HEK293T (cell line): ENCODE measurements at regions not wholly inside any gene's neighbourhood (a gene's known extent, or its start where the extent isn't known, plus 50 kb on each side); places are given as distances from the start of the nearest gene placed in this dataset.

Experiments
- BHLHE40 ChIP-seq: fragments of 450-650 bp; IDR thresholded peaks from 2 replicates; pipeline ENCODE4 v1.6.1; 2016; ENCODE audit warnings: mild to moderate bottlenecking, moderate library complexity, borderline replicate concordance
- CTBP1 ChIP-seq: fragments of 450-650 bp; IDR thresholded peaks from 2 replicates; pipeline ENCODE4 v1.6.1; 2016; ENCODE audit warnings: borderline replicate concordance
- FOXA1 ChIP-seq: fragments of 450-650 bp; IDR thresholded peaks from 2 replicates; pipeline ENCODE4 v1.6.1; 2016; ENCODE audit warnings: mild to moderate bottlenecking
- FOXM1 ChIP-seq: fragments of 450-650 bp; IDR thresholded peaks from 2 replicates; pipeline ENCODE4 v1.6.1; 2017; ENCODE audit warnings: mild to moderate bottlenecking, borderline replicate concordance
- SP1 ChIP-seq: fragments of 450-650 bp; IDR thresholded peaks from 2 replicates; pipeline ENCODE4 v1.6.1; 2017
- TF ChIP-seq, protein P1 (sequence below): fragments of 450-650 bp; IDR thresholded peaks from 2 replicates; pipeline ENCODE4 v1.6.1; 2016

DNA sequence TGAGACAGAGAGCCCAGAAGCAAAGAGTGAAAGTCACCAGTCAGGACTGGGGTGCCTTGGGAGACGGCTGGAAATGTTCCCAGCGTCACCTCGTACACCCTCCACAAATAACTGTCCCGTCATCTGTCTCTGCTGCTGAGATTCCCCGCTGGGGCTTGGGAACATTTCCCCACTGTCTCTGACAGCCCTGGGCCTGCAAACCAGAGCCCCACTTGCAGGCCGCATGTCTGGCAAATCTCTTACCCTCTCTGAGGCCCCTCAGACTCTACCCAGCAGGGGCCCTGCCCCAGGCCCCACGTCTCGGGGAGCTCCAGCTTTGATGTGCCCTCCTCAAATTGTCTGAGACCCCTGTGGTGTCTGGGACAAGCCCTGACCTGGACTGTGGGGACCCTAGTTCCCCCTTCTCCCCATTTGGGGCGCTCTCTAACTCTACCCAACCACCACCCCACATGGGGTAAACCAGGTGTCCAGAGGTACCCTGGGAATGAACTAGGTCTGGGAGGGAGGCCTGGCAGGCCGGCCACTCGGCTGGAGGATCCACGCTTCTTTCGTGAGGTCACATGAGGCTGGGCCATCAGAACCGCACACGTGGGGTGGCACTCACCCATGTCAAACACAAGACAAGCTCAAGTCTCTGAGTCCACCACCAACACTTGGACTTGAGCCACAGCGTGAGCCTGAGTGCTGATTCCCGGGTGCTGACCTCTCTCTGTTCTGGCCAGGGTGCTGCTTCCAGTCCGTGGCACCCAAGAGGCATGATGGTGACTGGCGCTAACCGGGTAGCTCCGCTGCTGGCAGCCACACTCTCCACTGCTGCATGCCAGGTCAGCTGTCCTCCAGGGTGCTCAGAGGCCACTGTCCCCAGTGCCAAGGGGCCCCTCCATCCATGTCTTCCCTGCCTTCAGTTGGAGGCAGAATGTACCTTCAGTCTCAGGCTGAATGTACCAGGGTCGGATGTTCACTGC, 59.8 kb downstream of the DIO3 start:
- TF ChIP-seq, protein P1, sequence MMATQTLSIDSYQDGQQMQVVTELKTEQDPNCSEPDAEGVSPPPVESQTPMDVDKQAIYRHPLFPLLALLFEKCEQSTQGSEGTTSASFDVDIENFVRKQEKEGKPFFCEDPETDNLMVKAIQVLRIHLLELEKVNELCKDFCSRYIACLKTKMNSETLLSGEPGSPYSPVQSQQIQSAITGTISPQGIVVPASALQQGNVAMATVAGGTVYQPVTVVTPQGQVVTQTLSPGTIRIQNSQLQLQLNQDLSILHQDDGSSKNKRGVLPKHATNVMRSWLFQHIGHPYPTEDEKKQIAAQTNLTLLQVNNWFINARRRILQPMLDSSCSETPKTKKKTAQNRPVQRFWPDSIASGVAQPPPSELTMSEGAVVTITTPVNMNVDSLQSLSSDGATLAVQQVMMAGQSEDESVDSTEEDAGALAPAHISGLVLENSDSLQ = no peak
- TF ChIP-seq FOXM1 = no peak
- no peak for TF ChIP-seq CTBP1
- no peak for TF ChIP-seq BHLHE40
- no peak for TF ChIP-seq SP1
- TF ChIP-seq FOXA1 = no peak
